WERI-Rb-1 (cell line): ENCODE measurements at regions not wholly inside any gene's neighbourhood (a gene's known extent, or its start where the extent isn't known, plus 50 kb on each side); places are given as distances from the start of the nearest gene placed in this dataset.

Experiments
- DNase-seq: peaks from one replicate; pipeline ENCODE4 v3.0.0-alpha.2; 2020
- H3K27ac ChIP-seq: fragments of 250-450 bp; sonication (Bioruptor Pico); 2 replicates; pipeline ENCODE4 v1.5.1; 2020; ENCODE audit warnings: mild to moderate bottlenecking, moderate library complexity
- H3K27me3 ChIP-seq: fragments of 250-450 bp; sonication (Bioruptor Pico); 2 replicates; pipeline ENCODE4 v1.5.1; 2021; ENCODE audit warnings: mild to moderate bottlenecking, low read depth, moderate library complexity; ENCODE audit not compliant: insufficient read depth, severe bottlenecking
- H3K36me3 ChIP-seq: fragments of 250-450 bp; sonication (Bioruptor Pico); 2 replicates; pipeline ENCODE4 v1.5.1; 2020; ENCODE audit warnings: mild to moderate bottlenecking, moderate library complexity
- H3K4me3 ChIP-seq: 2 replicates; pipeline ENCODE4 v1.5.1; 2011; ENCODE audit warnings: low read depth, mild to moderate bottlenecking, control low read depth, low read length
- H3K9me3 ChIP-seq: fragments of 250-450 bp; sonication (Bioruptor Pico); 2 replicates; pipeline ENCODE4 v1.5.1; 2021; ENCODE audit warnings: mild to moderate bottlenecking, moderate library complexity; ENCODE audit not compliant: severe bottlenecking
- TF ChIP-seq, protein P1 (sequence below): IDR thresholded peaks from 2 replicates; pipeline ENCODE4 v1.5.1; 2011; ENCODE audit warnings: low read depth, mild to moderate bottlenecking, control low read depth, inconsistent platforms, low read length

DNA sequence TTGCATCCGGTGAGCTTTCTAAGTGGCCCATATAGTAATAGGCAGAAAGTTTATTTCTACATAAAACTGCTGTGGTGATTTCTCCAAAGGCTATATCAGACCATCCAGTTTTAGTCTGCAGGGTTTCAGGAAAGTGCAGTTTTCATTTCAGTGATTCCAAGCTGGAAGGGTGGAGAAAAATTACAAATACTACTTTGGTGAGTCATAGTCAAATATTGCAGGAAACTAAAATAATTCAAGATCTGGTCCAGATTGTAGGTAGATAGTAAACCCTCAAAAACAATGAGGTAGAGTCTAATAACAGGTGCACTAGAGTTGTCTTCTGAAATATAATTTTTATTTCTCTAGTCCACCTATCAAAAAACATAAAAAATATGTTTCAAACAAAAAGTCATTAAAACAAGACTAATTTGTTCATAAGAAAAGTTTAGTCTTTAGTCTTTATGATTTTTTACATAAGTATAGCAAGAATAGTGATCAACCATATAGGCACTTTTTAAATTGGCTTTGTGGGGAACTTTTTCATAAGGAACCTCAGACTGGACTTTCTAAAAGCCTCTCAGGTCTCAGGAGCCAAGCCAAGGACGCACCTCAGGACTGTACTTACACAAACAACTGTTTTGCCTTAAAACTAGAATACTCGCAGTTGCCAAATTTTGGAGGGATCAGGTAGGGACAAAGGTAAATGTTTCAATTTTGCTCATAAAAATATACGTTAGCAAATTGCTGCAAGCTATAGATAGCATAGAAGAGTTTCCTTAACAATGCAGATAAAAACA is 101.8 kb upstream of the TLR3 start:
- TF ChIP-seq, protein P1, sequence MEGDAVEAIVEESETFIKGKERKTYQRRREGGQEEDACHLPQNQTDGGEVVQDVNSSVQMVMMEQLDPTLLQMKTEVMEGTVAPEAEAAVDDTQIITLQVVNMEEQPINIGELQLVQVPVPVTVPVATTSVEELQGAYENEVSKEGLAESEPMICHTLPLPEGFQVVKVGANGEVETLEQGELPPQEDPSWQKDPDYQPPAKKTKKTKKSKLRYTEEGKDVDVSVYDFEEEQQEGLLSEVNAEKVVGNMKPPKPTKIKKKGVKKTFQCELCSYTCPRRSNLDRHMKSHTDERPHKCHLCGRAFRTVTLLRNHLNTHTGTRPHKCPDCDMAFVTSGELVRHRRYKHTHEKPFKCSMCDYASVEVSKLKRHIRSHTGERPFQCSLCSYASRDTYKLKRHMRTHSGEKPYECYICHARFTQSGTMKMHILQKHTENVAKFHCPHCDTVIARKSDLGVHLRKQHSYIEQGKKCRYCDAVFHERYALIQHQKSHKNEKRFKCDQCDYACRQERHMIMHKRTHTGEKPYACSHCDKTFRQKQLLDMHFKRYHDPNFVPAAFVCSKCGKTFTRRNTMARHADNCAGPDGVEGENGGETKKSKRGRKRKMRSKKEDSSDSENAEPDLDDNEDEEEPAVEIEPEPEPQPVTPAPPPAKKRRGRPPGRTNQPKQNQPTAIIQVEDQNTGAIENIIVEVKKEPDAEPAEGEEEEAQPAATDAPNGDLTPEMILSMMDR: no peak
- DNase-seq: no peak

DNA sequence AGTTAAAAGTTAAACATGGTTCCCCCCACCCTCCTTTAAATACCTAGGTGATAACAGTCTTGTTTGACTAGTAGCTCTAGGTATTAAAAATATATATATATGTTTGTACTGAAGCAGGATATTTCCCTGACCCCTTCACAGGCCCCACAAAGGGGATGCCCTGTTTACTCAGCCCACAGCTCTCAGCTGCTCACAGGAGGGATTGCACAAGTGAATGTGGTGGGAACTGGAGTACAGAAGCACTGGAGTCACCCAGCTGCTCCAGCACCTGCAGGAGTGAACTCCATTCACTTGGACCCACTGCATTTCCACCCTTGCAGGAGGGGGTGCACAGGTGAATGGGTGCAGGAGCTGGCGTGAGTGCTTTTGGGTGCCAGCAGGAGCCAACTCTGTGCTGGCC is 99.3 kb upstream of the TLR3 start:
- no peak overlapping the region for H3K27ac ChIP-seq
- H3K36me3 ChIP-seq: no peaks in the 10 kb centered on the region
- peaks cover 6% of the 10 kb centered on the region for H3K9me3 ChIP-seq
- TF ChIP-seq, protein P1: no peak
- no peak for DNase-seq
- no peak overlapping the region for H3K4me3 ChIP-seq
- no peaks in the 10 kb centered on the region for H3K27me3 ChIP-seq

More for the DNA sequence above, 101.8 kb upstream of the TLR3 start:
- Histone ChIP-seq H3K9me3 (peaks cover 6% of the 10 kb centered on the region), H3K36me3 (no peaks in the 10 kb centered on the region), H3K4me3 (no peak overlapping the region), H3K27ac (no peak overlapping the region), H3K27me3 (no peaks in the 10 kb centered on the region)

DNA sequence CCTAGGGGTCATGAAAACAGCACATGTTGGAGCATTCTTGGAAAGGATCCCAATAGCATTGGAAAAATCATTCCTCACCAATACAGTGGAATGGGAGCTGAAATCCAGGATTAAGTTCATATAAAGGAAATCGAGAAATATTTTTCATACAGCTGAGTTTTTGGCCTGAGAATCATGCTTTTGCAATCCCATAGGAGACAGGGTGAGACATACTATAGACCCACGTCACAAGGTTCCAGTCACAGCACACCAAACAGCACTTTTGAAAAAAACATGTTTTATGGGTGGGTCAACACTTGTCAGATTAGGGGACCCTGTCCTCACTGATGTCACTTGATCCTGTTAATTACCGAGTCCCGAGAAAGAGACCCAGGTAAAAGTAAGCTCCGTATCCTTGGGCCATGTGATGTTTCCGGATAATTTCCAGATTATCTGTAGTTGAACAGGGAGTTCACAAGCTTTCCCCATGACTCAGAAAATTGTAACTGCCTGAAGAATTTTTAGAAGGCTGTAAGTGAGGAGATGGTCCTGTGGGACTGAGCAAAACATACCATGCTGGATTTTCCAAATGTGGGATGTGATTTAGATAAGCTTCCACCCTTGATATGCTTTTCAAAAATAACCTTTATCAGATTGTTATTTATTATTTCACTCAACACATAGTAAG is 80.9 kb upstream of the TLR3 start:
- H3K27me3 ChIP-seq: no peaks in the 10 kb centered on the region
- H3K36me3 ChIP-seq: no peaks in the 10 kb centered on the region
- TF ChIP-seq, protein P1: no peak
- no peak for DNase-seq
- no peak overlapping the region for H3K27ac ChIP-seq
- no peak overlapping the region for H3K4me3 ChIP-seq
- H3K9me3 ChIP-seq: peaks cover 10% of the 10 kb centered on the region

DNA sequence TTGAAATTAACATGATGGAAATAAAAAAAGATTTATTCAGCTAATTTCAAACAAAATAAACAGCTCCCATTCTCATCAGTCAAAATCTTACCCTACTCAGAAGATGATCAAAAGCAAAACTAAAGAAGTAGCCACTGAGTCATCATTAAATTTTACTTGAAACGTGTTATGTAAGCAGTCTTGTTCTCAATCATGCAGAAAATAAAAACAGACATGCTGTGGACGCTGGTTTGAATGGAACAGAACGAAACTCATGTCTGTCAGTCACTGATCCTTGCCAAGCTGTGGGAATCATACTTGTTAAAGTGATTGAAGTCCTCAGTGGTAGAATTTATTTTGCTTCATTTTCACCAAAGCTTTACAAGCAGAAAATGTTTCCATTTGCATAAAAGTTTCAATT is 77.2 kb upstream of the TLR3 start:
- Histone ChIP-seq H3K36me3 (no peaks in the 10 kb centered on the region), H3K27ac (no peak overlapping the region), H3K9me3 (no peaks in the 10 kb centered on the region), H3K27me3 (no peaks in the 10 kb centered on the region), H3K4me3 (no peak overlapping the region)
- DNase-seq: no peak
- TF ChIP-seq, protein P1: no peak

DNA sequence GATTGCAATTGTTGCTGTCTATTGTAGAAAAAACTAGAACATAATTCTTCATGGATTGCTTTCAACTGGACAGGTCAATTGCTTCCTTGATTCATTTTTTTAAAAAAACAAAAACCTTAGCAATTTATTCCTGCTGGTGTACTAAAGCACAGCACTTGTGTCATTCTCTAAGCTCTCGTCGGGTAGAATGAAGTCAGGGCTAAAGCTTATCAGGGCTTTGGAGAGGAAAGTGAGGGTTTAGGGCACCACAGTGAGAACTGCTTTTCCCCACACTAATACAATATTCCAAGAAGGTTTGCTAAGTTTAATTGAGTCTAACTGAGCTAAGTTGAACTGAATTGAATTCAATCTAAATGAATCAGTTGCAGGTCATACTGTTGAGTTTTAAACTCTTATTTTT is 76.4 kb upstream of the TLR3 start:
- no peaks in the 10 kb centered on the region for H3K27me3 ChIP-seq
- H3K36me3 ChIP-seq: no peaks in the 10 kb centered on the region
- TF ChIP-seq, protein P1: no peak
- H3K9me3 ChIP-seq: no peaks in the 10 kb centered on the region
- no peak for DNase-seq
- no peak overlapping the region for H3K4me3 ChIP-seq
- H3K27ac ChIP-seq: no peak overlapping the region
